WI38 (cell line): ENCODE measurements at regions not wholly inside any gene's neighbourhood (a gene's known extent, or its start where the extent isn't known, plus 50 kb on each side); places are given as distances from the start of the nearest gene placed in this dataset.

Experiments
- H3K4me3 ChIP-seq: 2 replicates; pipeline ENCODE4 v1.5.1; 2011; ENCODE audit warnings: low read depth, mild to moderate bottlenecking, control low read depth, low read length
- TF ChIP-seq, protein P1 (sequence below): IDR thresholded peaks from 2 replicates; pipeline ENCODE4 v1.5.1; 2012; ENCODE audit warnings: low read depth, mild to moderate bottlenecking, control low read depth, low read length

DNA sequence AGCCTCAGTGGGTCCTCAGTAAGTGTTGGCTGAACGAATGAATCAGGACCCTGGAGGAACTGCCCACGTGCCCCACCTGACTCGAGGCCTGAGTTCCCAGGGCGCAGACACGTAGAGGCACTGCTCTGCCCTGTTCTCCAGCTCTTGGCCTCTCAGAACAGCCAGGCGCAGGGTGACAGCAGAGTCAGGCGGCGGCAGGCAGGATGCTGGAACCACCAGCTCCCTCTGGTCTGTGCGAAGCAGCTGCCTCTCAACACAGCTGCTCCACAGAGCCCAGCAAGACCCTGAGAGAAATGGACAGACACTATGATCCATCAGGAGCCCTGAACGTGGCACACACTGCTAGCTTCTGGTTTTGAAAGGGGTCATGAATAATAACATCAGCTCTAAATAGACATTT is 53.1 kb upstream of the BCO1 start:
- no peak overlapping the region for H3K4me3 ChIP-seq
- TF ChIP-seq, protein P1, sequence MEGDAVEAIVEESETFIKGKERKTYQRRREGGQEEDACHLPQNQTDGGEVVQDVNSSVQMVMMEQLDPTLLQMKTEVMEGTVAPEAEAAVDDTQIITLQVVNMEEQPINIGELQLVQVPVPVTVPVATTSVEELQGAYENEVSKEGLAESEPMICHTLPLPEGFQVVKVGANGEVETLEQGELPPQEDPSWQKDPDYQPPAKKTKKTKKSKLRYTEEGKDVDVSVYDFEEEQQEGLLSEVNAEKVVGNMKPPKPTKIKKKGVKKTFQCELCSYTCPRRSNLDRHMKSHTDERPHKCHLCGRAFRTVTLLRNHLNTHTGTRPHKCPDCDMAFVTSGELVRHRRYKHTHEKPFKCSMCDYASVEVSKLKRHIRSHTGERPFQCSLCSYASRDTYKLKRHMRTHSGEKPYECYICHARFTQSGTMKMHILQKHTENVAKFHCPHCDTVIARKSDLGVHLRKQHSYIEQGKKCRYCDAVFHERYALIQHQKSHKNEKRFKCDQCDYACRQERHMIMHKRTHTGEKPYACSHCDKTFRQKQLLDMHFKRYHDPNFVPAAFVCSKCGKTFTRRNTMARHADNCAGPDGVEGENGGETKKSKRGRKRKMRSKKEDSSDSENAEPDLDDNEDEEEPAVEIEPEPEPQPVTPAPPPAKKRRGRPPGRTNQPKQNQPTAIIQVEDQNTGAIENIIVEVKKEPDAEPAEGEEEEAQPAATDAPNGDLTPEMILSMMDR, result no peak

DNA sequence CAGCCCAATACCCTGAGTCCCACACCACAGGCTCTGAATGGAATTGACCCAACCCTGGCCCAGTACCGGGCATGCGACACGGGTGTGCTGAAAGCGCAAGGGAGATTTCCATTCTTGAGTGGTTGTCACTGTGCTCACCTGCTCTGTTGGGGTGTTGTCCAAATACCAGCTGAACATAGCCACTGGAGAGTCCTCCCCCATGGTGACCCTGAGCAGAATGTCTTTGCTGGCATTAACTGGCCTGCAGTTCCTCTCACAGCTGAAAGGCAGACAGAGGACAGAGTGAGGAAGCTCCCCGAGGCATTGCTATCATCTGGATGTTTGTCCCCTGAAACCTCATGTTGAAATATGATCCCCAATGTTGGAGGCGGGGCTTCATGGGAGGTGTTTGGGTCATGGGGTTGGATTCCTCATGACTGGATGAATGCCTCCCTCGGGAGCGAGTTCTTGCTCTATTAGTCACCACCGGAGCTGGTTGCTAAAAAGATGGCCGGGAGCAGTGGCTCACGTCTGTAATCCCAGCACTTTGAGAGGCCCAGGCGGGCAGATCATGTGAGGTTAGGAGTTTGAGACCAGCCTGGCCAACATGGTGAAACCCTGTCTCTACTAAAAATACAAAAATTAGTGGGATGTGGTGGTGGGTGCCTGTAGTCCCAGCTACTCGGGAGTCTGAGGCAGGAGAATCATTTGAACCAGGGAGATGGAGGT is 57.3 kb upstream of the BCO1 start:
- TF ChIP-seq, protein P1, result no peak
- H3K4me3 ChIP-seq, result peak overlapping the region; percentile 7

DNA sequence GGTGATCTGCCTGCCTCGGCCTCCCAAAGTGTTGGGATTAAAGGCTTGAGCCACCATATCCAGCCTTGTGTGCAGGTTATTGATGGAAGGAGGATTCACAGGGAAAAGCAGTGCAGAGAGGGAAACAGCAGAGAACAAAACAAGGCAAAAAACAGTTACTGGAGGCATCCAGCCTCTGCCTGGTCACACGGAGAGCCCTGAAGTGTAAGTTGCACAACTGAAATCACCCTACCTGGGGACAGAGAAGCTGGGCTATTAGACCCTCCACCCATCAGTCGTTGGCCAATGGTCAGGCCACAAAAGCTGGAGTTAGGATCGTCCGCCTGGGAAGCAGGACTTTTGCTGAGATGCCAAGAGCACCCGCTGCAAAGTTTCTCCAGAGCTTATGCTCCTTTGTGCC is 57.9 kb upstream of the BCO1 start:
- H3K4me3 ChIP-seq, result peak overlapping the region; percentile 7
- TF ChIP-seq, protein P1, result no peak

DNA sequence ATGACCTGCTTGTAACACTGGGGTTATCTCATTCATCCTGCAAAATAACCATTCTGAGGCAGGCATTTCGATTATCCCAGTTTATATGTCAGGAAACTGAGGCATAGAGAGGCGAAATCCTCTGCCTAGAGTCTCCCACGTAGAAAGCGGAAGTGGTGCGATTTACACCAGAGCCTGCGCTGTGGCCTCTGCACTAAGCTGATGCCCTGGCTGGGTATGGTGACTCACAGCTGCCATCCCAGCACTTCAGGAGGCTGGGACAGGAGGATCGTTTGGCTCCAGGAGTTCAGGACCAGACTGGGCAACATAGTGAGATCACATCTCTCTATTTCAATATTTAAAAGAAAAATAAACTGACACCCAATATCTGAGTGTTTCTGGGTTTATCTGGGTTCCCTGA is 59.3 kb upstream of the BCO1 start:
- H3K4me3 ChIP-seq, result no peak overlapping the region
- TF ChIP-seq, protein P1, result no peak

DNA sequence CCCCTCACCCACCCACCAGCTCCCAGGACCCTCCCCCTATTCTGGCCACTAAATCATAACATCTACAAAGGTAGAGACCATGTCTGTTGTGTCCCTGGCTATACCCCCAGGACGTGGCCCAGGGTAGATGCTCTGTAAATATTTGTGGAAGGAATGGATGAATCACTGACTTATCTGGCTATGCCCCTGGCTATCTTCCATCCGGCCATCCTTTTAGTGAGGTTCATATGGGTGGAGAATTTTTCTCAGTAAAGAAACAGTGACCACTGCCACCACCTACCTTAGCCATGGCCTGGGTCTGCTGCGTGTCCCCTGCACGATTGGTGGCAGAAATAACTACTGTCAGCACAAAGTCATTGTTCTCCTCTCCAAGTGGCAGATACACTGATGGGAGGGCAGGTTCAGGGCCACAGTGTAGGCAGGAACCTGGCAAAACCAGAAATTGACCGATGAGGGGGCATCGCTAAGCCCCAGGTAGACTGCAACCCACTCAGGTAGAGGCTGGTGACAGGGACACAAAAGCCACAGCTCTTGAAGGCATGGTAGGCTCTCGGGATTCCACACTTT is 63.1 kb upstream of the BCO1 start:
- no peak overlapping the region for H3K4me3 ChIP-seq
- TF ChIP-seq, protein P1, result no peak

DNA sequence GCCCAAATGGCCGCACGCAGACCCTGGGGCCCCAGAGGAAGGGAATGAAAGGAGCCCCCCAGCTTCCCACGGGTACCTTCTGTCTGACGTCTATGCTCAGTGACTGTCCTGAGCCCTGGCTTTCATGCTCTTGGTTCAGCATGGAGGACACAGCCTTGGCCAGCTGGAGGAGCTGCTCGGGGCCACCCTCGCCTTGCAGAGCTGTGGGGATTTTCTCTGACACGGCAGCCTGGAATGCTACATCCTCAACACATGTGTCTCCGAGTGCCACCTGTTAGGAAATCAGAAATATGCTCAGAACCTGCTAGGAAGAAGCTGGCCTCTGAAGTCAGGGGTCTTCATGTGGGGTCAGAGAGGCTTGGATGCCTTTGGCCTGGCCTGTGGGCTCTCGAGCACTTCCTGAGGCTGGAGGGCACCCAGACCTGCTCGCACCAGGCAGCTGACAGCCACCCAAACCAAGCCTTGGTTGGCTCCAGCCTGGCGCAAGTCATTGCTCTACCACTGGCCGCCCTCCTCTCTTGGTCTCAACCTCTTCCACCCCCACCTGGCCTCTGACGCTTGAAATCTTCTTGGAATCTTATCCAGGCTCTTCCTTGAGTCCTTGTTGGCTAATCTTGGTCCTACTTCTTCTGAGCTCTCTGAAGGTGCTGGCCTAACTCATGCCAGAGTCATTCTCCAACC is 63.7 kb upstream of the BCO1 start:
- H3K4me3 ChIP-seq, result no peak overlapping the region
- TF ChIP-seq, protein P1, result no peak
